WTC11 (cell line): ENCODE measurements at regions not wholly inside any gene's neighbourhood (a gene's known extent, or its start where the extent isn't known, plus 50 kb on each side); places are given as distances from the start of the nearest gene placed in this dataset.

ENCODE experiments used
- ATAC-seq: fragments of 200-7000 bp; cut with Tn5 transposase; 2 replicates; pipeline ENCODE4 v1.10.0; 2021; ENCODE audit warnings: mild to moderate bottlenecking, moderate library complexity
- CTCF ChIA-PET: fragments of 300-600 bp; sonication (Branson Sonifier 250); formaldehyde crosslinking; loops from one replicate; lab custom pipeline; 2021; ENCODE audit warnings: antibody characterized with exemption; lab: Charles Lee
- POLR2A ChIA-PET: fragments of 350-600 bp; sonication (Branson Sonifier 250); formaldehyde crosslinking; loops from one replicate; lab custom pipeline; 2021; ENCODE audit warnings: antibody characterized with exemption; lab: Charles Lee
- DNase-seq: peaks from one replicate; pipeline ENCODE4 v3.0.0; 2021; ENCODE audit warnings: low spot score
- H3K27ac Mint-ChIP-seq: 2 replicates; pipeline ENCODE4 v1.8.0; 2021; ENCODE audit warnings: mixed read lengths
- H3K27me3 Mint-ChIP-seq: 2 replicates; pipeline ENCODE4 v1.8.0; 2021; ENCODE audit warnings: low read depth, mild to moderate bottlenecking, moderate library complexity, mixed read lengths
- H3K36me3 Mint-ChIP-seq: 2 replicates; pipeline ENCODE4 v1.8.0; 2021; ENCODE audit warnings: mixed read lengths
- H3K4me1 Mint-ChIP-seq: 2 replicates; pipeline ENCODE4 v1.8.0; 2022; ENCODE audit warnings: mixed read lengths
- H3K4me3 Mint-ChIP-seq: 2 replicates; pipeline ENCODE4 v1.8.0; 2021; ENCODE audit warnings: mild to moderate bottlenecking, moderate library complexity, mixed read lengths
- H3K9me3 Mint-ChIP-seq: 2 replicates; pipeline ENCODE4 v1.8.0; 2021; ENCODE audit warnings: mixed read lengths
- AFF4 ChIP-seq: sonication (generic); formaldehyde crosslinking; IDR thresholded peaks from 2 replicates; pipeline ENCODE4 v1.8.1; 2023; ENCODE audit warnings: mild to moderate bottlenecking, missing genetic modification reagents, borderline replicate concordance
- ATF6 ChIP-seq: sonication (generic); formaldehyde crosslinking; IDR thresholded peaks from 2 replicates; pipeline ENCODE4 v1.8.1; 2023; ENCODE audit warnings: mild to moderate bottlenecking, missing genetic modification reagents
- EMX1 ChIP-seq: fragments of 250-450 bp; sonication (Bioruptor Pico); IDR thresholded peaks from 2 replicates; pipeline ENCODE4 v1.8.0; 2021; ENCODE audit warnings: mild to moderate bottlenecking
- FOXK1 ChIP-seq: sonication (generic); formaldehyde crosslinking; IDR thresholded peaks from 2 replicates; pipeline ENCODE4 v1.8.0; 2022; ENCODE audit warnings: mild to moderate bottlenecking, moderate library complexity, missing genetic modification reagents
- GTF2I ChIP-seq: fragments of 250-450 bp; sonication (Bioruptor Pico); conservative IDR thresholded peaks from 2 replicates; pipeline ENCODE4 v1.4.0; 2021; ENCODE audit warnings: mild to moderate bottlenecking
- HMGXB4 ChIP-seq: sonication (generic); formaldehyde crosslinking; IDR thresholded peaks from 2 replicates; pipeline ENCODE4 v1.8.1; 2023; ENCODE audit warnings: mild to moderate bottlenecking, moderate library complexity, missing genetic modification reagents
- MAX ChIP-seq: sonication (generic); formaldehyde crosslinking; IDR thresholded peaks from 2 replicates; pipeline ENCODE4 v1.8.0; 2022; ENCODE audit warnings: mild to moderate bottlenecking, missing genetic modification reagents
- NR2C2 ChIP-seq: sonication (generic); formaldehyde crosslinking; IDR thresholded peaks from 2 replicates; pipeline ENCODE4 v1.8.0; 2022; ENCODE audit warnings: mild to moderate bottlenecking, missing genetic modification reagents
- PRDM15 ChIP-seq: sonication (generic); formaldehyde crosslinking; IDR thresholded peaks from 2 replicates; pipeline ENCODE4 v1.8.0; 2022; ENCODE audit warnings: missing genetic modification reagents
- PRRX2 ChIP-seq: fragments of 250-450 bp; sonication (Bioruptor Pico); IDR thresholded peaks from 2 replicates; pipeline ENCODE4 v1.8.0; 2021; ENCODE audit warnings: mild to moderate bottlenecking
- SMAD3 ChIP-seq: sonication (generic); formaldehyde crosslinking; IDR thresholded peaks from 2 replicates; pipeline ENCODE4 v1.8.0; 2022; ENCODE audit warnings: missing genetic modification reagents, mild to moderate bottlenecking, borderline replicate concordance
- TEAD1 ChIP-seq: sonication (generic); formaldehyde crosslinking; IDR thresholded peaks from 2 replicates; pipeline ENCODE4 v1.8.0; 2022; ENCODE audit warnings: mild to moderate bottlenecking, missing genetic modification reagents
- TEAD4 ChIP-seq: sonication (generic); formaldehyde crosslinking; IDR thresholded peaks from 2 replicates; pipeline ENCODE4 v1.8.0; 2022; ENCODE audit warnings: mild to moderate bottlenecking, missing genetic modification reagents
- ZNF263 ChIP-seq: sonication (generic); formaldehyde crosslinking; IDR thresholded peaks from 2 replicates; pipeline ENCODE4 v1.8.1; 2022; ENCODE audit warnings: low read depth, mild to moderate bottlenecking, moderate library complexity, missing genetic modification reagents
- TF ChIP-seq, protein P1 (sequence below): sonication (generic); formaldehyde crosslinking; IDR thresholded peaks from 2 replicates; pipeline ENCODE4 v1.8.0; 2022; ENCODE audit warnings: mild to moderate bottlenecking, missing genetic modification reagents
- TF ChIP-seq, protein P2 (sequence below): sonication (generic); formaldehyde crosslinking; IDR thresholded peaks from 2 replicates; pipeline ENCODE4 v1.8.1; 2022; ENCODE audit warnings: mild to moderate bottlenecking, missing genetic modification reagents, moderate library complexity, borderline replicate concordance
- TF ChIP-seq, protein P3 (sequence below): sonication (generic); formaldehyde crosslinking; IDR thresholded peaks from 2 replicates; pipeline ENCODE4 v1.8.0; 2022; ENCODE audit warnings: mild to moderate bottlenecking, missing genetic modification reagents

- TF ChIP-seq NR2C2 (CRISPR knock-in tag) (no peak), AFF4 (CRISPR knock-in tag) (no peak), GTF2I (CRISPR knock-in tag) (no peak), PRDM15 (CRISPR knock-in tag) (no peak)
Observed at GRCh38 chr18:38305961-38306360, 740.4 kb upstream of the CELF4 start (continued).

DNA sequence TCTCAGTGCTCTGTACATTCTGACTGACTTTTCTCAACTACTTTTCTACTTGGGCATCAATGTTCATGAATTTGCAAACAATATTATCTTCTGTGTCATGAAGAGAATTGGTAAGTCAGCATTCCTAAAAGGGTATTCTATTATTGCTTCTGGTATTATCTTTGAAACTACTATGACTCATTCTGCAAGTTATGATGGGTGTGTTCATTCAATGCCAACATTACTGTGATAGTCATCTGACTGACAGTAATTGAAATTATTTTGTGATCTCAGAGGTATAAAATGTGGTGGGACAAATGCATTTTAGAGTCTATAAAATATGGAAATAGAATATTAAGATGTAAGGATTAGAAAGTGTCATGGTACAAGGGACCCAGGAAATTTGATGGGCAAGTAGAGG is 736.0 kb upstream of the CELF4 start:
- DNase-seq (no peak), ATAC-seq (no peak)
- peaks cover 12% of the 10 kb centered on the region for H3K4me1 Mint-ChIP-seq
- no peaks in the 10 kb centered on the region for H3K27me3 Mint-ChIP-seq
- peaks cover 4% of the 10 kb centered on the region for H3K36me3 Mint-ChIP-seq
- no peak for TF ChIP-seq HMGXB4 (CRISPR knock-in tag)
- TF ChIP-seq GTF2I (CRISPR knock-in tag): no peak
- TF ChIP-seq, protein P1, sequence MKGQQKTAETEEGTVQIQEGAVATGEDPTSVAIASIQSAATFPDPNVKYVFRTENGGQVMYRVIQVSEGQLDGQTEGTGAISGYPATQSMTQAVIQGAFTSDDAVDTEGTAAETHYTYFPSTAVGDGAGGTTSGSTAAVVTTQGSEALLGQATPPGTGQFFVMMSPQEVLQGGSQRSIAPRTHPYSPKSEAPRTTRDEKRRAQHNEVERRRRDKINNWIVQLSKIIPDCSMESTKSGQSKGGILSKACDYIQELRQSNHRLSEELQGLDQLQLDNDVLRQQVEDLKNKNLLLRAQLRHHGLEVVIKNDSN (CRISPR knock-in tag): no peak
- no peak for TF ChIP-seq FOXK1
- ChIA-PET POLR2A (no interaction called here), CTCF (no interaction called here)
- H3K9me3 Mint-ChIP-seq: peaks cover 10% of the 10 kb centered on the region
- no peak overlapping the region for H3K4me3 Mint-ChIP-seq
- no peak overlapping the region for H3K27ac Mint-ChIP-seq

DNA sequence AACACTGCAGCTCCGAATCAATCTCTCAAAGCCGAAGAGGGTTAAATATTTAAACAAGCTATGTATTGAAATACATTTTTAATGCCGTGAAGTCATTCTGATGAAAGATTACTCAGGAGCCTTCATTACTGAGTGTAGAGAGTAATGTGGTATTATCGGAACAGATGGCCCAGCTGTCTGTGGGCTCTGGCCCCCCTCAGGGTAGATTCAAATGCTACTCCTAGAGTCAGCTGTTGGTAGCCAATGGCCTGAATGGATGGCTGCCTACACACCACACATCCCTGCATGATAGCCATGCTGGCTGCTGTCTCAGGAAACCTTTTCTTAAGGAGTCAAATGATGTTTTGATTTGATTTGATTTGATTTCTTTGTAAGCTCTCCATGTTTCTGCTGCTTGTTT is 732.3 kb upstream of the CELF4 start:
- Mint-ChIP-seq H3K36me3 (peaks cover 4% of the 10 kb centered on the region), H3K4me1 (peaks cover 8% of the 10 kb centered on the region), H3K27me3 (no peaks in the 10 kb centered on the region), H3K4me3 (no peak overlapping the region), H3K27ac (no peak overlapping the region), H3K9me3 (peaks cover 15% of the 10 kb centered on the region)
- ChIA-PET CTCF (no interaction called here), POLR2A (no interaction called here)
- DNase-seq (no peak), ATAC-seq (peak; percentile 41; the same call in 1 of the 2 replicates)
- no peak for TF ChIP-seq MAX
- TF ChIP-seq PRRX2 (CRISPR knock-in tag): no peak
- TF ChIP-seq ATF6 (CRISPR knock-in tag): no peak
- TF ChIP-seq TEAD4: no peak
- no peak for TF ChIP-seq TEAD1
- TF ChIP-seq SMAD3 (CRISPR knock-in tag): no peak
- TF ChIP-seq, protein P2, sequence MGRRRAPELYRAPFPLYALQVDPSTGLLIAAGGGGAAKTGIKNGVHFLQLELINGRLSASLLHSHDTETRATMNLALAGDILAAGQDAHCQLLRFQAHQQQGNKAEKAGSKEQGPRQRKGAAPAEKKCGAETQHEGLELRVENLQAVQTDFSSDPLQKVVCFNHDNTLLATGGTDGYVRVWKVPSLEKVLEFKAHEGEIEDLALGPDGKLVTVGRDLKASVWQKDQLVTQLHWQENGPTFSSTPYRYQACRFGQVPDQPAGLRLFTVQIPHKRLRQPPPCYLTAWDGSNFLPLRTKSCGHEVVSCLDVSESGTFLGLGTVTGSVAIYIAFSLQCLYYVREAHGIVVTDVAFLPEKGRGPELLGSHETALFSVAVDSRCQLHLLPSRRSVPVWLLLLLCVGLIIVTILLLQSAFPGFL (CRISPR knock-in tag): no peak
- TF ChIP-seq EMX1: no peak
- TF ChIP-seq, protein P3, sequence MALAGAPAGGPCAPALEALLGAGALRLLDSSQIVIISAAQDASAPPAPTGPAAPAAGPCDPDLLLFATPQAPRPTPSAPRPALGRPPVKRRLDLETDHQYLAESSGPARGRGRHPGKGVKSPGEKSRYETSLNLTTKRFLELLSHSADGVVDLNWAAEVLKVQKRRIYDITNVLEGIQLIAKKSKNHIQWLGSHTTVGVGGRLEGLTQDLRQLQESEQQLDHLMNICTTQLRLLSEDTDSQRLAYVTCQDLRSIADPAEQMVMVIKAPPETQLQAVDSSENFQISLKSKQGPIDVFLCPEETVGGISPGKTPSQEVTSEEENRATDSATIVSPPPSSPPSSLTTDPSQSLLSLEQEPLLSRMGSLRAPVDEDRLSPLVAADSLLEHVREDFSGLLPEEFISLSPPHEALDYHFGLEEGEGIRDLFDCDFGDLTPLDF (CRISPR knock-in tag): no peak
- TF ChIP-seq ZNF263: no peak
